Neural cell (in vitro differentiated cells): ENCODE measurements at regions not wholly inside any gene's neighbourhood (a gene's known extent, or its start where the extent isn't known, plus 50 kb on each side); places are given as distances from the start of the nearest gene placed in this dataset.

Source experiments
- H2AFZ ChIP-seq: fragments of 200-600, 300-800 bp; sonication (generic), shearing (Covaris generic); 2 replicates; pipeline ENCODE4 v1.6.0; 2014; ENCODE audit warnings: low read depth, mild to moderate bottlenecking, antibody characterized with exemption, low read length, moderate library complexity
- H3F3A ChIP-seq: fragments of 200-600 bp; shearing (Covaris generic); 2 replicates; pipeline ENCODE4 v1.6.1; 2016; ENCODE audit warnings: mild to moderate bottlenecking, moderate library complexity, mixed read lengths, antibody characterized with exemption, low read length; ENCODE audit not compliant: insufficient read depth, poor library complexity, severe bottlenecking
- H3K27ac ChIP-seq: fragments of 200-600, 300-800 bp; sonication (generic), shearing (Covaris generic); 2 replicates; pipeline ENCODE4 v1.5.1; 2014; ENCODE audit warnings: mild to moderate bottlenecking, low read length, moderate library complexity
- H3K27me3 ChIP-seq: fragments of 300-800, 200-600 bp; sonication (generic), shearing (Covaris generic); 2 replicates; pipeline ENCODE4 v1.6.0; 2014; ENCODE audit warnings: mild to moderate bottlenecking, low read depth, low read length, moderate library complexity; ENCODE audit not compliant: insufficient read depth
- H3K36me3 ChIP-seq: fragments of 300-800, 200-600 bp; sonication (generic), shearing (Covaris generic); 2 replicates; pipeline ENCODE4 v1.5.1; 2014; ENCODE audit warnings: mild to moderate bottlenecking, antibody characterized with exemption, low read length, moderate library complexity; ENCODE audit not compliant: insufficient read depth
- H3K4me2 ChIP-seq: fragments of 300-800, 200-600 bp; sonication (generic), shearing (Covaris generic); 2 replicates; pipeline ENCODE4 v1.6.0; 2014; ENCODE audit warnings: mild to moderate bottlenecking, low read length
- H3K4me3 ChIP-seq: fragments of 300-800, 200-600 bp; sonication (generic), shearing (Covaris generic); 2 replicates; pipeline ENCODE4 v1.5.1; 2014; ENCODE audit warnings: mild to moderate bottlenecking, low read length, moderate library complexity
- H3K79me2 ChIP-seq: fragments of 200-600 bp; shearing (Covaris generic); replicated peaks from 2 replicates; pipeline ENCODE4 v1.6.0; 2014; ENCODE audit warnings: mild to moderate bottlenecking, low read length, moderate library complexity; ENCODE audit not compliant: insufficient read depth
- H3K9ac ChIP-seq: fragments of 300-800, 200-600 bp; sonication (generic), shearing (Covaris generic); 2 replicates; pipeline ENCODE4 v1.6.1; 2016; ENCODE audit warnings: mild to moderate bottlenecking, low read length, mixed read lengths
- H3K9me2 ChIP-seq: fragments of 200-600 bp; shearing (Covaris generic); 2 replicates; pipeline ENCODE4 v1.6.1; 2016; ENCODE audit warnings: mild to moderate bottlenecking, low read length, mixed read lengths; ENCODE audit not compliant: insufficient read depth
- H3K9me3 ChIP-seq: fragments of 200-600, 300-800 bp; sonication (generic), shearing (Covaris generic); 2 replicates; pipeline ENCODE4 v1.6.1; 2016; ENCODE audit warnings: mild to moderate bottlenecking, mixed run types, low read length, moderate library complexity, mixed read lengths
- H4K20me1 ChIP-seq: fragments of 200-600 bp; shearing (Covaris generic); 2 replicates; pipeline ENCODE4 v1.6.1; 2016; ENCODE audit warnings: mild to moderate bottlenecking, mixed run types; ENCODE audit not compliant: insufficient read depth
- CTCF ChIP-seq: fragments of 450-650 bp; IDR thresholded peaks from 2 replicates; pipeline ENCODE4 v1.5.1; 2014; ENCODE audit warnings: antibody characterized with exemption, mild to moderate bottlenecking, moderate library complexity; ENCODE audit not compliant: poor library complexity, severe bottlenecking
- EP300 ChIP-seq: fragments of 450-650 bp; conservative IDR thresholded peaks from 2 replicates; pipeline ENCODE4 v1.6.1; 2014; ENCODE audit warnings: antibody characterized with exemption, mild to moderate bottlenecking, moderate library complexity; ENCODE audit not compliant: poor library complexity, severe bottlenecking
- EZH2 ChIP-seq: fragments of 200-600, 300-800 bp; shearing (Covaris generic), sonication (generic); IDR thresholded peaks from 2 replicates; pipeline ENCODE4 v1.6.1; 2014; ENCODE audit warnings: antibody characterized with exemption, low read length, borderline replicate concordance, mild to moderate bottlenecking; ENCODE audit not compliant: insufficient read depth, poor library complexity, severe bottlenecking
- MXI1 ChIP-seq: fragments of 450-650 bp; conservative IDR thresholded peaks from 2 replicates; pipeline ENCODE4 v1.6.1; 2014; ENCODE audit warnings: antibody characterized with exemption, mild to moderate bottlenecking; ENCODE audit not compliant: poor library complexity, severe bottlenecking
- POLR2AphosphoS5 ChIP-seq: IDR thresholded peaks from 2 replicates; pipeline ENCODE4 v1.6.1; 2012
- RAD21 ChIP-seq: fragments of 450-650 bp; conservative IDR thresholded peaks from 2 replicates; pipeline ENCODE4 v1.6.1; 2014; ENCODE audit warnings: antibody characterized with exemption, mild to moderate bottlenecking, moderate library complexity
- SMC3 ChIP-seq: fragments of 450-650 bp; conservative IDR thresholded peaks from 2 replicates; pipeline ENCODE4 v1.6.1; 2014; ENCODE audit warnings: antibody characterized with exemption, mild to moderate bottlenecking, moderate library complexity; ENCODE audit not compliant: poor library complexity
- TAF1 ChIP-seq: IDR thresholded peaks from 2 replicates; pipeline ENCODE4 v1.6.1; 2012; ENCODE audit warnings: low read depth
- TF ChIP-seq, protein P1 (sequence below): IDR thresholded peaks from 2 replicates; pipeline ENCODE4 v1.6.1; 2012; ENCODE audit warnings: borderline replicate concordance

DNA sequence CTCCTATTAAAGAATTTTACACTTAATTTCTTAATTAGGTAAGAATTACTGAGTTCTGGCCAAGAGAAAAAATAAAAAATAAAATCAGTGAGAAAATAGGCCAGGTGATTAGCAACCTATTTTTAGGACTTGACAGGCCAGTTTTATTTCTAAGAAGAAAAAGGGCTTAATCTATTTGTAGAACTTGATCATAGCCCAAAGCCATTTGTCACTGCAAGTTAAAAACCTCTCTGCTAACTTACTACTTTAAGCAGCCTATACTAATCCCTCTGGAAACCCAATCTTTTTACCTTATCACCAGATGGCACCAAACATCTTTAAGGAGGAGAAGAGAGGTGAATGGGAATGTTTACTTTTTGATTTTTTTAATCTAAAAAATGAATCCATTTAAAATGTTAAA, 222.1 kb upstream of the RHOBTB1 start:
- H4K20me1 ChIP-seq, result no peaks in the 10 kb centered on the region

GRCh38 chr10:61164458-61165160, 220.6 kb upstream of the RHOBTB1 start:
- H3K79me2 ChIP-seq, result no peaks in the 10 kb centered on the region
- H3F3A ChIP-seq, result no peaks in the 10 kb centered on the region
- H3K9me2 ChIP-seq, result no peaks in the 10 kb centered on the region
- no peaks in the 10 kb centered on the region for H3K36me3 ChIP-seq
- no peak overlapping the region for H3K9ac ChIP-seq
- no peaks in the 10 kb centered on the region for H4K20me1 ChIP-seq
- H3K27me3 ChIP-seq, result no peaks in the 10 kb centered on the region
- no peak overlapping the region for H3K4me2 ChIP-seq
- no peak overlapping the region for H2AFZ ChIP-seq
- no peak overlapping the region for H3K4me3 ChIP-seq
- no peak overlapping the region for H3K27ac ChIP-seq
- no peaks in the 10 kb centered on the region for H3K9me3 ChIP-seq
- no peak for TF ChIP-seq SMC3
- TF ChIP-seq MXI1, result no peak
- no peak for TF ChIP-seq POLR2AphosphoS5
- TF ChIP-seq, protein P1, sequence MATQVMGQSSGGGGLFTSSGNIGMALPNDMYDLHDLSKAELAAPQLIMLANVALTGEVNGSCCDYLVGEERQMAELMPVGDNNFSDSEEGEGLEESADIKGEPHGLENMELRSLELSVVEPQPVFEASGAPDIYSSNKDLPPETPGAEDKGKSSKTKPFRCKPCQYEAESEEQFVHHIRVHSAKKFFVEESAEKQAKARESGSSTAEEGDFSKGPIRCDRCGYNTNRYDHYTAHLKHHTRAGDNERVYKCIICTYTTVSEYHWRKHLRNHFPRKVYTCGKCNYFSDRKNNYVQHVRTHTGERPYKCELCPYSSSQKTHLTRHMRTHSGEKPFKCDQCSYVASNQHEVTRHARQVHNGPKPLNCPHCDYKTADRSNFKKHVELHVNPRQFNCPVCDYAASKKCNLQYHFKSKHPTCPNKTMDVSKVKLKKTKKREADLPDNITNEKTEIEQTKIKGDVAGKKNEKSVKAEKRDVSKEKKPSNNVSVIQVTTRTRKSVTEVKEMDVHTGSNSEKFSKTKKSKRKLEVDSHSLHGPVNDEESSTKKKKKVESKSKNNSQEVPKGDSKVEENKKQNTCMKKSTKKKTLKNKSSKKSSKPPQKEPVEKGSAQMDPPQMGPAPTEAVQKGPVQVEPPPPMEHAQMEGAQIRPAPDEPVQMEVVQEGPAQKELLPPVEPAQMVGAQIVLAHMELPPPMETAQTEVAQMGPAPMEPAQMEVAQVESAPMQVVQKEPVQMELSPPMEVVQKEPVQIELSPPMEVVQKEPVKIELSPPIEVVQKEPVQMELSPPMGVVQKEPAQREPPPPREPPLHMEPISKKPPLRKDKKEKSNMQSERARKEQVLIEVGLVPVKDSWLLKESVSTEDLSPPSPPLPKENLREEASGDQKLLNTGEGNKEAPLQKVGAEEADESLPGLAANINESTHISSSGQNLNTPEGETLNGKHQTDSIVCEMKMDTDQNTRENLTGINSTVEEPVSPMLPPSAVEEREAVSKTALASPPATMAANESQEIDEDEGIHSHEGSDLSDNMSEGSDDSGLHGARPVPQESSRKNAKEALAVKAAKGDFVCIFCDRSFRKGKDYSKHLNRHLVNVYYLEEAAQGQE, result no peak
- TF ChIP-seq RAD21, result no peak
- no peak for TF ChIP-seq TAF1
- no peak for TF ChIP-seq EZH2
- no peak for TF ChIP-seq CTCF

More for the DNA sequence above, 222.1 kb upstream of the RHOBTB1 start:
- no peak overlapping the region for H3K27ac ChIP-seq
- H3K4me2 ChIP-seq, result no peak overlapping the region
- no peak overlapping the region for H3K9ac ChIP-seq
- no peak overlapping the region for H2AFZ ChIP-seq
- no peaks in the 10 kb centered on the region for H3K9me2 ChIP-seq
- no peaks in the 10 kb centered on the region for H3K36me3 ChIP-seq
- H3K4me3 ChIP-seq, result no peak overlapping the region
- no peaks in the 10 kb centered on the region for H3K9me3 ChIP-seq
- no peaks in the 10 kb centered on the region for H3K27me3 ChIP-seq
- no peaks in the 10 kb centered on the region for H3F3A ChIP-seq
- no peak for TF ChIP-seq TAF1
- TF ChIP-seq, protein P1, result no peak
- no peak for TF ChIP-seq RAD21
- TF ChIP-seq CTCF, result no peak
- no peak for TF ChIP-seq SMC3
- TF ChIP-seq POLR2AphosphoS5, result no peak
- TF ChIP-seq EZH2, result no peak
- no peak for TF ChIP-seq EP300
- no peaks in the 10 kb centered on the region for H3K79me2 ChIP-seq
